ENCODE measurements at regions not wholly inside any gene's neighbourhood (a gene's known extent, or its start where the extent isn't known, plus 50 kb on each side); places are given as distances from the start of the nearest gene placed in this dataset.

GRCh38 chr7:19561121-19561805 is 147.6 kb downstream of the POLR1F start:
- no peaks in the 10 kb centered on the region for H4K20me1 ChIP-seq (ENCODE audit: control insufficient read depth, extremely low read depth, insufficient read depth, low read length)
- no peak overlapping the region for H3K9ac ChIP-seq (ENCODE audit: control insufficient read depth, extremely low read depth, insufficient read depth, low read length)
- no peaks in the 10 kb centered on the region for H3K27me3 ChIP-seq (ENCODE audit: control insufficient read depth, extremely low read depth, insufficient read depth, low read length)
- no peaks in the 10 kb centered on the region for H3K79me2 ChIP-seq (ENCODE audit: control insufficient read depth, insufficient read depth, low read length)
- no peak for FAIRE-seq
- H3K36me3 ChIP-seq (ENCODE audit: control insufficient read depth in 2 of 2, extremely low read depth in 1 of 2, insufficient read depth in 2 of 2, low read length in 2 of 2), result no peaks in the 10 kb centered on the region
- dilution Hi-C loops (cut with MboI; ENCODE audit: extremely low pct_ligation_motif_present, low sequenced_read_pairs), result no loop called here
- no peak for DNase-seq (ENCODE audit: low read depth, low spot score)
- H2AFZ ChIP-seq (ENCODE audit: control insufficient read depth, low read length), result no peak overlapping the region
- no peak overlapping the region for H3K4me3 ChIP-seq (ENCODE audit: control insufficient read depth in 2 of 3, extremely low read depth in 1 of 3, insufficient read depth in 2 of 3, low read depth in 1 of 3, low read length in 3 of 3)
- no peaks in the 10 kb centered on the region for H3K9me3 ChIP-seq (ENCODE audit: control insufficient read depth, low read depth, low read length)
- peaks cover 6% of the 10 kb centered on the region for H3K4me1 ChIP-seq (ENCODE audit: control insufficient read depth, extremely low read depth, insufficient read depth, low read length)
- no peak overlapping the region for H3K27ac ChIP-seq (ENCODE audit: control insufficient read depth, insufficient read depth, low read length)
- TF ChIP-seq CTCF (optimal IDR thresholded peaks at IDR 0.05 in 1 of 3, IDR thresholded peaks at IDR 0.05 in 1 of 3, conservative IDR thresholded peaks at IDR 0.05 in 1 of 3; ENCODE audit: extremely low read depth in 1 of 3, insufficient read depth in 2 of 3, low read length in 3 of 3) (no peak), EZH2 (IDR thresholded peaks at IDR 0.05; ENCODE audit: low read length) (no peak)
- H3K9me1 ChIP-seq (ENCODE audit: control insufficient read depth, extremely low read depth, insufficient read depth, low read length), result no peaks in the 10 kb centered on the region
- H3K4me2 ChIP-seq (ENCODE audit: control insufficient read depth, extremely low read depth, insufficient read depth, low read depth, low read length), result no peak overlapping the region

GRCh38 chr7:19560111-19560883 is 148.5 kb downstream of the POLR1F start:
- Histone ChIP-seq H3K4me1 (ENCODE audit: control insufficient read depth, extremely low read depth, insufficient read depth, low read length) (peaks cover 6% of the 10 kb centered on the region), H3K4me3 (ENCODE audit: control insufficient read depth in 2 of 3, extremely low read depth in 1 of 3, insufficient read depth in 2 of 3, low read depth in 1 of 3, low read length in 3 of 3) (no peak overlapping the region), H3K27me3 (ENCODE audit: control insufficient read depth, extremely low read depth, insufficient read depth, low read length) (no peaks in the 10 kb centered on the region), H3K36me3 (ENCODE audit: control insufficient read depth in 2 of 2, extremely low read depth in 1 of 2, insufficient read depth in 2 of 2, low read length in 2 of 2) (no peaks in the 10 kb centered on the region), H2AFZ (ENCODE audit: control insufficient read depth, low read length) (no peak overlapping the region), H4K20me1 (ENCODE audit: control insufficient read depth, extremely low read depth, insufficient read depth, low read length) (no peaks in the 10 kb centered on the region), H3K27ac (ENCODE audit: control insufficient read depth, insufficient read depth, low read length) (peak overlapping the region; percentile 43), H3K9me1 (ENCODE audit: control insufficient read depth, extremely low read depth, insufficient read depth, low read length) (no peaks in the 10 kb centered on the region), H3K9me3 (ENCODE audit: control insufficient read depth, low read depth, low read length) (no peaks in the 10 kb centered on the region), H3K4me2 (ENCODE audit: control insufficient read depth, extremely low read depth, insufficient read depth, low read depth, low read length) (no peak overlapping the region), H3K9ac (ENCODE audit: control insufficient read depth, extremely low read depth, insufficient read depth, low read length) (no peak overlapping the region), H3K79me2 (ENCODE audit: control insufficient read depth, insufficient read depth, low read length) (no peaks in the 10 kb centered on the region)
- FAIRE-seq (peak; percentile 69), DNase-seq (ENCODE audit: low read depth, low spot score) (no peak)
- TF ChIP-seq EZH2 (IDR thresholded peaks at IDR 0.05; ENCODE audit: low read length), result no peak
- dilution Hi-C loops (cut with MboI; ENCODE audit: extremely low pct_ligation_motif_present, low sequenced_read_pairs), result no loop called here
